ENCODE measurements at regions not wholly inside any gene's neighbourhood (a gene's known extent, or its start where the extent isn't known, plus 50 kb on each side); places are given as distances from the start of the nearest gene placed in this dataset.

DNA sequence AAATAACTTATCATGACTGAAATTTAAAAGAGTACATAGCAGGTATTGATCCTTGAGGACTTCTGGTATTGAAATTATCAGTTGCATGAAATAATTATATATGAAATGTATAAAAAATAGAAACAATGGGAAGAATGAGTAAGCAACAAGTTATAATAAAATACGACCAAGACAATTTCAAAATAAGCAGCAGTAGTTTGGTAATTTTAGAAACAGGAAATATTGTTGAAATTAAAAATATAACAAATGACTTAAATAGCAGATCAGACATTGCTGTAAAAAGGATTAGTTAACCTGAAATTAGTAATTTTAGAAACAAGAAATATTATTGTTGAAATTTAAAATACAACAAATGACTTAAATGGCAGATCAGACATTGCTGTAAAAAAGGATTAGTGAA, 152.3 kb downstream of the BTC start:
- Histone ChIP-seq H4K20me1 (no peaks in the 10 kb centered on the region), H3K9ac (no peak overlapping the region), H3K4me2 (no peak overlapping the region), H3K27ac (no peak overlapping the region), H3K9me3 (replicated peaks in 1 of 11) (peaks cover 0 to 9% (median 5%) of the 10 kb centered on the region in 11 experiments; a peak in 10 of 22 replicates), H3K36me3 (no peaks in the 10 kb centered on the region), H3K4me1 (no peaks in the 10 kb centered on the region), H3K4me3 (no peak overlapping the region), H3K27me3 (no peaks in the 10 kb centered on the region)
- no peak for TF ChIP-seq Cebpa-rat (IDR thresholded peaks at IDR 0.05)

DNA sequence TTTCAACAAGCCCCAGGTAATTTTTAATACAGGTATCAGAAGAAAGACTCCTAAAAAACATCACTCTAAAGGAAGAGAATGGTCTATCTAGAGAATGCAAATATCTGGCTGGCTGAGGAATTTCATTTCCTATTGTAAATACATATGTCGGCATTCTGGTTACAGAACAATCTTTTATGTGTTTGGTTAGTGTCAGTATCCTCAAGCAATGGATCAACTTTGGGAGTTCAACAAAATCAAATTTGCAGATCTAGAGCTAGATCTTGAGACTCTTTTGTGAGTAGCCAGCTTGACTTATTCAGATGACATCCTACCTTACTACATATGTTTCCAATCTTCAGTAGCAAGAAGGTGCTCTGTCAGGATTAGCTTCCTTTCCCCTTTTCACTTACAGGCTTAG, 145.1 kb downstream of the BTC start:
- H3K27me3 ChIP-seq: no peaks in the 10 kb centered on the region
- no peak overlapping the region for H3K27ac ChIP-seq
- no peaks in the 10 kb centered on the region for H4K20me1 ChIP-seq
- H3K4me3 ChIP-seq: no peak overlapping the region
- peaks cover 0 to 9% (median 5%) of the 10 kb centered on the region in 11 experiments; a peak in 10 of 22 replicates for H3K9me3 ChIP-seq (replicated peaks in 1 of 11)
- TF ChIP-seq Cebpa-rat (IDR thresholded peaks at IDR 0.05): no peak
- H3K4me1 ChIP-seq: peaks cover 0 to 5% (median 0%) of the 10 kb centered on the region in 10 experiments; a peak in 6 of 20 replicates
- H3K9ac ChIP-seq: no peak overlapping the region
- H3K4me2 ChIP-seq: no peak overlapping the region
- no peaks in the 10 kb centered on the region for H3K36me3 ChIP-seq

DNA sequence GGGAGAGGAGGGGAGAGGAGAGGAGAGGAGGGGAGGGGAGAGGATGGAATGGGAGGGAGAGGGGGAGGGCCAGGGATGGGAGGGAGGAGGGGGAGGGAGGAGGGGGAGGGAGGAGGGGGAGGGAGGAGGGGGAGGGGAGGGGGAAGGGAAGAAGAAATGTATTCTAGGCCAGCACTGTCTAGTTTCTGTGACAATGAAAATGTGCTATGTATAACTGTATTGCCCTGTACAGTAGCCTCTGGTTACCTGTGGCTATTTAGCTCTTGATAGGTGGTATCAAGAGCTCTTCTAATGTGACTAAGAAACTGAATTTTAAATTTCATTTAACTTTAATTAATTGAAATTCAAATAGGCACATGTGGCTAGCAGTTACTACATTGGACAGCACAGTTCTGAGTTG, 143.1 kb downstream of the BTC start:
- Histone ChIP-seq H3K4me1 (peaks cover 0 to 13% (median 0%) of the 10 kb centered on the region in 10 experiments; a peak in 6 of 20 replicates), H3K27me3 (no peaks in the 10 kb centered on the region), H3K4me2 (no peak overlapping the region), H3K9me3 (replicated peaks in 1 of 11) (no peaks in the 10 kb centered on the region), H4K20me1 (no peaks in the 10 kb centered on the region), H3K27ac (no peak overlapping the region), H3K4me3 (no peak overlapping the region), H3K36me3 (no peaks in the 10 kb centered on the region), H3K9ac (no peak overlapping the region)
- TF ChIP-seq Cebpa-rat (IDR thresholded peaks at IDR 0.05): no peak

DNA sequence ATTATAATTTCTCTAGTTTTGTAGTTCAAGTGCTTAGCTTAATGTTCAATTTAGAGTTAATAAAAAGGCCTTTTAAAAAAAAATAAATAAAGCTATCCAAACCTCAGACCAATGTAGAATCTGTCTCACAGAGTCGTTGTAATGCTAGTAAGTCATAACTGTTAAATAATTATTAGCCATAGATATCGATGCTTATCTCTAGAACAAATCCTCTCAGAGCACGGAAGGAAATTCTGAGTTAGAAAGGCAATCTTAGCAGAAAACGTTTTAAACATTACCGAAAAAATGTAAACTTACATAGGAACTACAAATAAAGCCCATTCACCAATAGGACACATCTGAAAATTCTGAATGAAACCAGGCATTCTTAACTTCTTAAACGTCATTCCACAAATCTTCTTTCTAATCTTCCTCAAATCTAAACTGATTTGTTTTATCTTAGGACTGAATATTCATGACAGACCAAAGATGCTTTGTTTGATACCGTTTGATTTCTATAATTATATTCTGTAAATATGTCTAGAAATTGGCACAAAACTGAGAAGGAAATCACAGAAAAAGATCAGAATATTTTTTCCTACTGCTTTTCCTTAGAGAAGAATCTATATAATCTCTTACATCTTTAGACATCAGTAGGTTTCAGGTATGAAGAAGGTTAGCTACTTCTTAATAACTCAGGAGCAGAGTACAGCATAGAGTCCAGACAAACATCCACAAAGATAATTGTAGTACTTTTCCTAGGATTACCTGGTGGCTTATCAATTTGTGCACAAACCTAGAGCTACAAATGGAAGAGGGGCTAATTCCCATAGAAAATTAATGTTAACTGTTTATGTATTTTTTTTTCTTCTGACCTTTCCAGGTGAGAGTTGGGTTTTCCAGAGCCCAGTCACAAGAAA, 140.7 kb downstream of the BTC start:
- Histone ChIP-seq H4K20me1 (no peaks in the 10 kb centered on the region), H3K4me1 (peaks cover 0 to 21% (median 0%) of the 10 kb centered on the region in 10 experiments; a peak in 6 of 20 replicates), H3K27me3 (no peaks in the 10 kb centered on the region), H3K4me2 (peak overlapping the region in 2 of 11 experiments; percentile 31 to 38; a peak in 4 of 22 replicates), H3K36me3 (no peaks in the 10 kb centered on the region), H3K9me3 (replicated peaks in 1 of 11) (no peaks in the 10 kb centered on the region), H3K27ac (no peak overlapping the region), H3K4me3 (no peak overlapping the region), H3K9ac (no peak overlapping the region)
- TF ChIP-seq Cebpa-rat (IDR thresholded peaks at IDR 0.05): no peak

DNA sequence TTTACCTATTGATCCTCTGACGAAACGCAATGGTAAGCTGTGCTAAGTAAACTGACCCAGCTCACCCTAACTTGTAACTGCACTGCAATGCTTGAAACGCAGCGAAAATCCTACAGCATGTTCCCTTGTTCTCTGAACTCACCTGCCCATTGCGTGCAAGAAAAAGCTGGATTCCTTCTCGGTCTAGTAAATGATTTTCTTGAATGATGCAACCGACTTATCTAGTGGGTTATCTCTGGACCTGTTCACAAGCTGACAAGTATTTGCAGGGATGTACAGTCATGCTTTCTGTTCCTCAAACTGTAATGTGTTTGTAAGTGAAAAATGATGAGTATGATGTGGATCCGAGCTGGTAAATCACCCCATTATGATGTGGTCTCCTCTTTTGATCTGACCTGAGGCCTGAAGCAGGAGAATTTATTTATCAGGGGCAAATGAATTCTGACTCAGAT, 140.1 kb downstream of the BTC start:
- H3K4me3 ChIP-seq: no peak overlapping the region
- no peak overlapping the region for H3K27ac ChIP-seq
- H3K36me3 ChIP-seq: no peaks in the 10 kb centered on the region
- H3K9ac ChIP-seq: no peak overlapping the region
- no peaks in the 10 kb centered on the region for H3K27me3 ChIP-seq
- peaks cover 0 to 25% (median 0%) of the 10 kb centered on the region in 10 experiments; a peak in 6 of 20 replicates for H3K4me1 ChIP-seq
- H3K4me2 ChIP-seq: peak overlapping the region in 3 of 11 experiments; percentile 7 to 38 (median 31); a peak in 4 of 22 replicates
- H3K9me3 ChIP-seq (replicated peaks in 1 of 11): no peaks in the 10 kb centered on the region
- no peak; a peak in 1 of 22 replicates for TF ChIP-seq Cebpa-rat (IDR thresholded peaks at IDR 0.05)
- no peaks in the 10 kb centered on the region for H4K20me1 ChIP-seq

DNA sequence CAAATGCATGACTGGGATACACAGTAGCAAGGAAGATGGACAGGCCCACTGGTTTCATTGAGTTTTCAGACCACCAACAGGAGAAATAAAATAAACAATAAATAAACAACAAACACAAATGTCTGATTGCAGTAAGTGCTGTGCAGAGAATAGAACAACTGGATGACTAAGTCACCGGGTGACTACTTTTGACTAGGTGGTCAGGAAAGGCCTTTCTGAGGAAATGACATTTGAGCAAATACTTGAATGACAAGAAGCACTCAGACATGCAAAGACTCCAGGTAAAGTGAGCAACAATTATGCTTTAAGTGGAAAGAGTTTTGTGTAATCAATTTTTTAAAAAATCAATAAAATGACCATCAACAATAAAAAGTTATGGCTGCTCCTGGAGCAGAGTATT, 137.7 kb downstream of the BTC start:
- H3K27me3 ChIP-seq: no peaks in the 10 kb centered on the region
- no peak for TF ChIP-seq Cebpa-rat (IDR thresholded peaks at IDR 0.05)
- no peak overlapping the region for H3K4me3 ChIP-seq

DNA sequence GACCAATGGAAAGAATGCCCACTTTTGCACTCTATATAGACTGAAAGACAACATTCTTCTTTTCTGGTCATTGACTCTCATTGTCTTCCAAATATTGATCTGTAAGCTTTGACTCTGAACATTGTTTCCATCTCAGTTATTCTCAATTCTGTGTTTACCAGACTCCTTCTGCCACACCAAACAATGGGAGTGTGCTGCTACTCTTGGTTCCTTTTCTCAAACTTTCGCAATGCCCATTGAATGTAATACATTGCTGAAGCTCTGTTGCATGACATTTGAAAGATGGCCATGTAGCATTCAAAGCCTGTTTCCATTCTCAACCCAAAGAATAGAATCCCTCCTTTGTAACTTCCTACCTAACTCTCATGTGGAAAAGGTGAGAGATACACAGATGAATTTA, 136.2 kb downstream of the BTC start:
- Histone ChIP-seq H4K20me1 (no peaks in the 10 kb centered on the region), H3K4me2 (peak overlapping the region in 1 of 11 experiments; percentile 19; a peak in 2 of 22 replicates), H3K4me1 (peaks cover 0 to 38% (median 0%) of the 10 kb centered on the region in 10 experiments; a peak in 7 of 20 replicates), H3K9ac (no peak overlapping the region), H3K4me3 (no peak overlapping the region), H3K27me3 (no peaks in the 10 kb centered on the region), H3K27ac (no peak overlapping the region), H3K9me3 (replicated peaks in 1 of 11) (no peaks in the 10 kb centered on the region), H3K36me3 (no peaks in the 10 kb centered on the region)
- TF ChIP-seq Cebpa-rat (IDR thresholded peaks at IDR 0.05): no peak; a peak in 1 of 22 replicates

More for the DNA sequence above, 137.7 kb downstream of the BTC start:
- Histone ChIP-seq H3K36me3 (no peaks in the 10 kb centered on the region), H3K9me3 (replicated peaks in 1 of 11) (no peaks in the 10 kb centered on the region), H3K27ac (no peak overlapping the region), H3K4me1 (peaks cover 0 to 35% (median 0%) of the 10 kb centered on the region in 10 experiments; a peak in 7 of 20 replicates), H3K9ac (no peak overlapping the region), H4K20me1 (no peaks in the 10 kb centered on the region), H3K4me2 (no peak overlapping the region)

DNA sequence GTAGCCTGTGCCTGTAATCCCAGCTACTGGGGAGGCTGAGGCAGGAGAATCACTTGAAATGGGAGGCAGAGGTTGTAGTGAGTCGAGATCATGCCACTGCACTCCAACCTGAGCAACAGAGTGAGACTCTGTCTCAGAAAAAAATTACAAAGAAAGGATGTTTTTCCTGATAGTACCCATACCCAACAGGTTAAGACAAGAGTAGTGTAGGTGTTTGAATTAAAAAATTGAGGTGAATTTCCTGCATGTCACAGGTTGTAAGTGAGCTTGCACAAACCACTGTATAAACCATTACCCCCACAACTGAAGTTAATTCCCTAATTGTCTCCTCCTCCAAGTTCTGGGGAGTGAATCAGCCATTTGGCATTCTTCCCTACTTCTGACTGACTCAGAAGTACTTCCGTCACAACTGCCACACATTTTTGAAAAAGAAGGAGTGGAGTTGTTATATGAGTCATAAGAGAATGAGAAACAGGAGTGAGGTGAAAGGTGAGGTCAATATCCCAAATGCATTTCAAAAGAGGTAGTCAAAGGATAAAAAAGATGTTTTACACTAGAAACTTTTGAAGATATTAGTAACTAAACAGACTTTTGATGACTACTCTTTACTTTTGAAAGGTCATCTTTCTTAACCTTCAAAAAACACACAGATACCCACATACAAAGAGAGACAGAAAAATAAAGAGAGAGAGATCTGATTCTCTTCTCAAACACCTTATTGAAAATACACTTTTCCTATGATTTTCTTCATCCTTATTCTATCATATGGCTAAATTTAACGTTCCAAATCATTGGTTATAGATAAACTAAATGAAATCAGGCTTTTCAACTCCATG, 134.5 kb downstream of the BTC start:
- peak overlapping the region in 3 of 11 experiments; percentile 35 to 57 (median 56); a peak in 6 of 22 replicates for H3K4me2 ChIP-seq
- H3K36me3 ChIP-seq: no peaks in the 10 kb centered on the region
- no peak overlapping the region for H3K9ac ChIP-seq
- TF ChIP-seq Cebpa-rat (IDR thresholded peaks at IDR 0.05): no peak
- peaks cover 0 to 27% (median 0%) of the 10 kb centered on the region in 10 experiments; a peak in 6 of 20 replicates for H3K4me1 ChIP-seq
- H4K20me1 ChIP-seq: no peaks in the 10 kb centered on the region
- no peaks in the 10 kb centered on the region for H3K9me3 ChIP-seq (replicated peaks in 1 of 11)
- H3K4me3 ChIP-seq: no peak overlapping the region
- no peak overlapping the region for H3K27ac ChIP-seq
- H3K27me3 ChIP-seq: no peaks in the 10 kb centered on the region

DNA sequence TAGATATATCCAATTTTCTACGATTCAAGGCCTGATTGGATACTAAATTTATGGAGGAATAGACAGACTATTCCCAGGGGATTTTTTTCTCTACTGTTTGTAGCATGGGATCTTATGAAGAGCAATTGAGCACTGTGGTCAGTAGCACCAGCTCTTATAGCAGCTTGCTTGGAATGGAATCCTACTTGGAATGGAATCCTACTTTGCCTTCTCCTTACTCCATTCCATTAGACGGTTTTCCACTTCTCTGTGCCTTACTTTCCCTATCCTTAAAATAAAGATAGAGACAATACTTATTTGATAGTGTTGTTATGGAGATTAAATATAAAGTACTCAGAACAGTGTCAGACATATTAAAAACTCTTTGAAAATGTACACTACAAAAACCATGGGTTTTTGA, 133.5 kb downstream of the BTC start:
- H3K9me3 ChIP-seq (replicated peaks in 1 of 11): no peaks in the 10 kb centered on the region
- H3K4me2 ChIP-seq: no peak overlapping the region
- no peak overlapping the region for H3K4me3 ChIP-seq
- no peak overlapping the region for H3K9ac ChIP-seq
- no peaks in the 10 kb centered on the region for H3K36me3 ChIP-seq
- no peaks in the 10 kb centered on the region for H3K27me3 ChIP-seq
- no peaks in the 10 kb centered on the region for H4K20me1 ChIP-seq
- TF ChIP-seq Cebpa-rat (IDR thresholded peaks at IDR 0.05): no peak
- peaks cover 0 to 25% (median 0%) of the 10 kb centered on the region in 10 experiments; a peak in 6 of 20 replicates for H3K4me1 ChIP-seq
- H3K27ac ChIP-seq: no peak overlapping the region

All from BLaER1 treated with 17β-estradiol and CSF1 and Interleukin-3, amounts not matched to agents 10 nM and 100 nM (cell line).